ENCODE measurements at regions not wholly inside any gene's neighbourhood (a gene's known extent, or its start where the extent isn't known, plus 50 kb on each side); places are given as distances from the start of the nearest gene placed in this dataset.
"Not testable (repeated sequence)": the region's sequence is repeated elsewhere in the genome, so short reads cannot be mapped to it uniquely, and the experiment has no call there.

DNA sequence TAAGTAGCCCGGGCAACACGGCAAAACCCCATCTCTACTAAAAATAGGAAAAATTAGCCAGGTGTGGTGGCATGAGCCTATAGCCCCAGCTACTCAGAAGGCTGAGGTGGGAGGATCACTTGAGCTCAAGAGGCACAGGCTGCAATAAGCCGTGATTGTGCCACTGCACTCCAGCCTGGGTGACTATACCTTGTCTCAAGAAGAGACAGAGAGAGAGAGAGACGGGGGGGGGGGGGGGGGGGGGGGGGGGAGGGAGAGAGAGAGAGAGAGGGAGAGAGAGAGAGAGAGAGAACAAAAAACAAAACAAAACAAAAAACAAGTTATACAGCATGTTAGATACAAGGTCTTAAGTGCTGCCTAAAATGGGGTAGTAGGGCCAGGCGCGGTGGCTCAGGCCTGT is 77.8 kb upstream of the ZNF281 start:
- no peaks in the 10 kb centered on the region for H3K9me3 Mint-ChIP-seq

DNA sequence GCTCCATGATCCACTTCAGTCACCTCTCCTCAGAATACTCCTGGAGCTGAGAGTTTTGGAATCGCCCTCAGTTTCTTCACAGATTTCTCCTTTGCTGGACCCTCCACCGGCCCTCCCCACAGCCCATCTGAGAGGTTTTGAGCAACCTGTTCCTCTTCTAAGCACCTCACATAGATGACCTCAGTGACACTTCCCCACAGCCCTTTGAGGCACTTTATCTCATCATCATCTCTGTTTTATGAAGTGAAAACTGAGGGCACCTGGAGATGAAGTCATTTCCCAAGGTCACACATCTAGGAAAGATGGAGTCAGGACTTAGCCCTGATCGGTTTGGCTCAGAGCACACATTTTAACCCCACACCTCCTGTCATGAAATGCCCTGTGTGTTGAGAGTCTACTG is 76.8 kb upstream of the ZNF281 start:
- Mint-ChIP-seq H3K4me3 (no peak overlapping the region), H3K9me3 (no peaks in the 10 kb centered on the region), H3K36me3 (ENCODE audit: low read depth) (no peaks in the 10 kb centered on the region), H3K27ac (no peak overlapping the region), H3K4me1 (peaks cover 34% of the 10 kb centered on the region), H3K27me3 (ENCODE audit: low read depth, poor library complexity) (peaks cover 12% of the 10 kb centered on the region)
- no peak for DNase-seq
- TF ChIP-seq, protein P1, sequence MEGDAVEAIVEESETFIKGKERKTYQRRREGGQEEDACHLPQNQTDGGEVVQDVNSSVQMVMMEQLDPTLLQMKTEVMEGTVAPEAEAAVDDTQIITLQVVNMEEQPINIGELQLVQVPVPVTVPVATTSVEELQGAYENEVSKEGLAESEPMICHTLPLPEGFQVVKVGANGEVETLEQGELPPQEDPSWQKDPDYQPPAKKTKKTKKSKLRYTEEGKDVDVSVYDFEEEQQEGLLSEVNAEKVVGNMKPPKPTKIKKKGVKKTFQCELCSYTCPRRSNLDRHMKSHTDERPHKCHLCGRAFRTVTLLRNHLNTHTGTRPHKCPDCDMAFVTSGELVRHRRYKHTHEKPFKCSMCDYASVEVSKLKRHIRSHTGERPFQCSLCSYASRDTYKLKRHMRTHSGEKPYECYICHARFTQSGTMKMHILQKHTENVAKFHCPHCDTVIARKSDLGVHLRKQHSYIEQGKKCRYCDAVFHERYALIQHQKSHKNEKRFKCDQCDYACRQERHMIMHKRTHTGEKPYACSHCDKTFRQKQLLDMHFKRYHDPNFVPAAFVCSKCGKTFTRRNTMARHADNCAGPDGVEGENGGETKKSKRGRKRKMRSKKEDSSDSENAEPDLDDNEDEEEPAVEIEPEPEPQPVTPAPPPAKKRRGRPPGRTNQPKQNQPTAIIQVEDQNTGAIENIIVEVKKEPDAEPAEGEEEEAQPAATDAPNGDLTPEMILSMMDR (IDR thresholded peaks at IDR 0.05), result no peak

More for the DNA sequence above, 77.8 kb upstream of the ZNF281 start:
- Mint-ChIP-seq H3K27ac (no peak overlapping the region), H3K4me1 (peaks cover 44% of the 10 kb centered on the region), H3K27me3 (ENCODE audit: low read depth, poor library complexity) (peaks cover 12% of the 10 kb centered on the region), H3K4me3 (no peak overlapping the region), H3K36me3 (ENCODE audit: low read depth) (no peaks in the 10 kb centered on the region)
- TF ChIP-seq, protein P1 (IDR thresholded peaks at IDR 0.05), result no peak
- DNase-seq, result no peak

DNA sequence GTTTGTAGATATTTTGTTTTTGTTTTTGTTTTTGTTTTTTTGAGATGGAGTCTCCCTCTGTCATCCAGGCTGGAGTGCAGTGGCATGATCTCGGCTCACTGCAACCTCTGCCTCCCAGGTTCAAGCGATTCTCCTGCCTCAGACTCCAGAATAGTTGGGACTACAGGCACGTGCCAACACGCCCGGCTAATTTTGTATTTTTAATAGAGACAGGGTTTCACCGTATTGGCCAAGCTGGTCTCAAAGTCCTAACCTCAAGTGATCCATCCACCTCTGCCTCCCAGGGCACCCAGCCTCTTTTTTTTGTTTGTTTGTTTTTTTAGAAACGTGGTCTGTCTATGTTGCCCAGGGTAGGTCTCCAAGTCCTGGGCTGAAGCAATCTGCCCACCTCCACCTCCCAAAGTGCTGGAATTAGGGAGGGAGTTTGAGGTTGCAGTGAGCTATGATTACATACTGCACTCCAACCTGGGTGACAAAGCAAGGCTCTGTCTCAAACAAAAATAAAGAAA is 74.7 kb upstream of the ZNF281 start:
- H3K9me3 Mint-ChIP-seq; H3K4me3 Mint-ChIP-seq; DNase-seq; H3K36me3 Mint-ChIP-seq (ENCODE audit: low read depth); H3K27ac Mint-ChIP-seq: not testable (repeated sequence)
- Mint-ChIP-seq H3K27me3 (ENCODE audit: low read depth, poor library complexity) (peaks cover 12% of the 10 kb centered on the region), H3K4me1 (peaks cover 24% of the 10 kb centered on the region)

DNA sequence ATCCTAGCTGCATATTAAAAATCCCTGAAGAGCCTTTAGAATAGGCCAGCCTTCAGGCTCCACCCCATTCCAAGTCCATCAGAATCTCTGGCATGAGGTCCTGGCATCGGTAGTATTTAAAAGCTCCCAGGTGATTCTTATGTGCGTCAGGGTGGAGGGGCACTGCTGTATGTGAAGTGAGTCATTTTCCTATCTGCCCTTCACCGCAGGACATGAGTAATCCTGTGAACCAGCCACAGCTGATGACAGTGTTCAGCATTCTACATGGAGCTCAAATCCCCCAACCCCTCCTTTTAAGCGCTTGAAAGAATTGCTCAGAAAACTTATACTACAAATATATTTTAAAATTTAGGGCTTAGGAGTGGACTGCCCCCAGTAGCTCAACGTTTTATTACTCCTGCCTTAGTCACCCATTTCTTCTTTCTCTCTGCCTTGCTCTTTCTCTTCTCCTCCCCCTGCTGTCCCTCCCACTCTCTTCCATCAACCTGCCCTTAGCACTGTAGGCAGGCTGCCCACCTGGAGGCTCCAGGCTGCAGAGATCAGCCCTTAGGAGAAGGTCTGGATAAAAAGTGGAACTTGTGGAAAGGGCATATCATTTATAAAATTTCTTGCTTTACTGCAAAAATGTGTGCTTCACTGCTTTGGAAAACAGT is 73.8 kb upstream of the ZNF281 start:
- no peak overlapping the region for H3K27ac Mint-ChIP-seq
- H3K4me1 Mint-ChIP-seq, result peaks cover 19% of the 10 kb centered on the region
- no peaks in the 10 kb centered on the region for H3K36me3 Mint-ChIP-seq (ENCODE audit: low read depth)
- no peak for DNase-seq
- no peak overlapping the region for H3K4me3 Mint-ChIP-seq
- no peaks in the 10 kb centered on the region for H3K9me3 Mint-ChIP-seq
- TF ChIP-seq, protein P1 (IDR thresholded peaks at IDR 0.05), result no peak
- H3K27me3 Mint-ChIP-seq (ENCODE audit: low read depth, poor library complexity), result peaks cover 9% of the 10 kb centered on the region

DNA sequence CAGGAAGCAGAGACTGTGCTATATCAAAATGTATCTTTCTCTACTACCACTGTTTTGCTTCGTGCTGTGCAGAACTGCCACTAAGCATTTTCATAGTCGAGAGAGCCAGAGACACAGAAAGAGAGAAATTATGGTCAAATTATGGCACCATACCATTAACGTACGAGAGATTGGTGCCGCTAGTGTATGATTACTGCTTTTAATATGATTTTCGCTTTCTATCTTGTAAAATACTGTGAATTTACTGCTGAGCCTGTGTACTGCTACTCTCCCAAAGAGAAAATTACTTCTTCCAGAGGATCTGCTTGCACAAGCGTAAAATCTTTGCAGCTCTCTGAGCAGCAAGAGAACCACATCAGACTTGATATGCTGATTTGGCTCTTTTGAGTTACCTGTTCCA is 71.1 kb upstream of the ZNF281 start:
- H3K4me3 Mint-ChIP-seq, result no peak overlapping the region
- H3K27me3 Mint-ChIP-seq (ENCODE audit: low read depth, poor library complexity), result peaks cover 3% of the 10 kb centered on the region
- H3K9me3 Mint-ChIP-seq, result no peaks in the 10 kb centered on the region
- TF ChIP-seq, protein P1 (IDR thresholded peaks at IDR 0.05), result no peak
- H3K4me1 Mint-ChIP-seq, result peaks cover 16% of the 10 kb centered on the region
- H3K27ac Mint-ChIP-seq, result no peak overlapping the region
- DNase-seq, result no peak
- H3K36me3 Mint-ChIP-seq (ENCODE audit: low read depth), result no peaks in the 10 kb centered on the region

DNA sequence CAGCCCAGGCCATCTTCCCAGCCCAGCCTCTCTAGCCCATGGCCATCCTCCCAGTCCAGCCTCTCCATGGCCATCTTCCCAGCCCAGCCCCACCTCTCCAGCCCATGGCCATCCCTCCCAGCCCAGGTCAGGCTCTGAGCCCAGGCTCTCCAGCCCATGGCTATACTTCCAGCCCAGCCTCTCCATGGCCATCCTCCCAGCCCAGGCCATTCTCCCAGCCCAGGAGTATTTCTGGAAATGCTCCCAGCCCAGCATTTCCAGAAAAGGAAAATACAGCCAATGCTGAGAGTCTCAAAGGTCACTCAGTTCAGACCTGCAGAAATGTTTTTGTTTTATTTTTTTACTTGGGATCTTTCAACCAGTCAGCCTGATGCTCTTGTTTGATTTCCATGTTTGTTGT is 70.0 kb upstream of the ZNF281 start:
- H3K36me3 Mint-ChIP-seq (ENCODE audit: low read depth), result no peaks in the 10 kb centered on the region
- TF ChIP-seq, protein P1 (IDR thresholded peaks at IDR 0.05), result no peak
- H3K4me3 Mint-ChIP-seq, result no peak overlapping the region
- no peak for DNase-seq
- H3K4me1 Mint-ChIP-seq, result peaks cover 16% of the 10 kb centered on the region
- no peak overlapping the region for H3K27ac Mint-ChIP-seq
- H3K27me3 Mint-ChIP-seq (ENCODE audit: low read depth, poor library complexity), result peaks cover 3% of the 10 kb centered on the region
- no peaks in the 10 kb centered on the region for H3K9me3 Mint-ChIP-seq
